Smooth muscle cell (in vitro differentiated cells): ENCODE measurements at regions not wholly inside any gene's neighbourhood (a gene's known extent, or its start where the extent isn't known, plus 50 kb on each side); places are given as distances from the start of the nearest gene placed in this dataset.

Source experiments
- DNase-seq: peaks from one replicate; lab custom pipeline; 2025; ENCODE audit not compliant: unreplicated experiment; lab: John Stamatoyannopoulos, UW
- H2AFZ ChIP-seq: fragments of 200-600 bp; sonication (generic); 2 replicates; pipeline ENCODE4 v1.6.0; 2016; ENCODE audit warnings: antibody characterized with exemption, low read depth, mild to moderate bottlenecking
- H3F3A ChIP-seq: fragments of 200-600 bp; sonication (generic); 2 replicates; pipeline ENCODE4 v1.6.0; 2017; ENCODE audit warnings: antibody characterized with exemption, low read depth
- H3K27ac ChIP-seq: fragments of 200-600 bp; sonication (generic); 2 replicates; pipeline ENCODE4 v1.5.1; 2016; ENCODE audit warnings: low read depth, mild to moderate bottlenecking
- H3K27me3 ChIP-seq: fragments of 200-600 bp; sonication (generic); 2 replicates; pipeline ENCODE4 v1.6.1; 2016; ENCODE audit warnings: low read depth, mild to moderate bottlenecking
- H3K36me3 ChIP-seq: fragments of 200-600 bp; sonication (generic); 2 replicates; pipeline ENCODE4 v1.5.1; 2016; ENCODE audit warnings: low read depth
- H3K4me1 ChIP-seq: fragments of 200-600 bp; sonication (generic); 2 replicates; pipeline ENCODE4 v1.5.1; 2016; ENCODE audit warnings: low read depth
- H3K4me2 ChIP-seq: fragments of 200-600 bp; sonication (generic); 2 replicates; pipeline ENCODE4 v1.6.0; 2016; ENCODE audit warnings: mild to moderate bottlenecking
- H3K4me3 ChIP-seq: fragments of 200-600 bp; sonication (generic); 2 replicates; pipeline ENCODE4 v1.5.1; 2016; ENCODE audit warnings: mild to moderate bottlenecking
- H3K79me2 ChIP-seq: fragments of 200-600 bp; sonication (generic); 2 replicates; pipeline ENCODE4 v1.6.0; 2016; ENCODE audit warnings: low read depth, mild to moderate bottlenecking
- H3K9ac ChIP-seq: fragments of 200-600 bp; sonication (generic); 2 replicates; pipeline ENCODE4 v1.6.0; 2016; ENCODE audit warnings: low read depth
- H3K9me3 ChIP-seq: fragments of 200-600 bp; sonication (generic); replicated peaks from 2 replicates; pipeline ENCODE4 v1.5.1; 2016; ENCODE audit warnings: low read depth
- H4K20me1 ChIP-seq: fragments of 200-600 bp; sonication (generic); 2 replicates; pipeline ENCODE4 v1.6.0; 2016; ENCODE audit warnings: low read depth
- WGBS: methylation state at CpG from one replicate; pipeline ENCODE4 v1.1.7; 2016; ENCODE audit warnings: low lambda C conversion rate; 5-methylcytosine and 5-hydroxymethylcytosine counted together
- TF ChIP-seq, protein P1 (sequence below): fragments of 200-600 bp; sonication (generic); IDR thresholded peaks from 2 replicates; pipeline ENCODE4 v1.5.1; 2017; ENCODE audit warnings: borderline replicate concordance, mild to moderate bottlenecking, antibody characterized with exemption; ENCODE audit not compliant: insufficient read depth, poor library complexity, severe bottlenecking

- no peak overlapping the region for H3K9ac ChIP-seq
- no peak overlapping the region for H3K4me2 ChIP-seq
- H3K9me3 ChIP-seq, result no peaks in the 10 kb centered on the region
- no peaks in the 10 kb centered on the region for H3K4me1 ChIP-seq
- H3K36me3 ChIP-seq, result no peaks in the 10 kb centered on the region
- no peak for DNase-seq
- no peaks in the 10 kb centered on the region for H3F3A ChIP-seq
- H3K79me2 ChIP-seq, result no peaks in the 10 kb centered on the region
- no peak overlapping the region for H3K27ac ChIP-seq
- TF ChIP-seq, protein P1, sequence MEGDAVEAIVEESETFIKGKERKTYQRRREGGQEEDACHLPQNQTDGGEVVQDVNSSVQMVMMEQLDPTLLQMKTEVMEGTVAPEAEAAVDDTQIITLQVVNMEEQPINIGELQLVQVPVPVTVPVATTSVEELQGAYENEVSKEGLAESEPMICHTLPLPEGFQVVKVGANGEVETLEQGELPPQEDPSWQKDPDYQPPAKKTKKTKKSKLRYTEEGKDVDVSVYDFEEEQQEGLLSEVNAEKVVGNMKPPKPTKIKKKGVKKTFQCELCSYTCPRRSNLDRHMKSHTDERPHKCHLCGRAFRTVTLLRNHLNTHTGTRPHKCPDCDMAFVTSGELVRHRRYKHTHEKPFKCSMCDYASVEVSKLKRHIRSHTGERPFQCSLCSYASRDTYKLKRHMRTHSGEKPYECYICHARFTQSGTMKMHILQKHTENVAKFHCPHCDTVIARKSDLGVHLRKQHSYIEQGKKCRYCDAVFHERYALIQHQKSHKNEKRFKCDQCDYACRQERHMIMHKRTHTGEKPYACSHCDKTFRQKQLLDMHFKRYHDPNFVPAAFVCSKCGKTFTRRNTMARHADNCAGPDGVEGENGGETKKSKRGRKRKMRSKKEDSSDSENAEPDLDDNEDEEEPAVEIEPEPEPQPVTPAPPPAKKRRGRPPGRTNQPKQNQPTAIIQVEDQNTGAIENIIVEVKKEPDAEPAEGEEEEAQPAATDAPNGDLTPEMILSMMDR, result no peak
- no peak overlapping the region for H2AFZ ChIP-seq
- no peaks in the 10 kb centered on the region for H4K20me1 ChIP-seq
- no peak overlapping the region for H3K4me3 ChIP-seq
- WGBS, result 50% methylated on average over 2 of the region's 2 CpGs
- H3K27me3 ChIP-seq, result no peaks in the 10 kb centered on the region
Measured at GRCh38 chr5:5711112-5711511, 288.6 kb downstream of the ICE1 start.

DNA sequence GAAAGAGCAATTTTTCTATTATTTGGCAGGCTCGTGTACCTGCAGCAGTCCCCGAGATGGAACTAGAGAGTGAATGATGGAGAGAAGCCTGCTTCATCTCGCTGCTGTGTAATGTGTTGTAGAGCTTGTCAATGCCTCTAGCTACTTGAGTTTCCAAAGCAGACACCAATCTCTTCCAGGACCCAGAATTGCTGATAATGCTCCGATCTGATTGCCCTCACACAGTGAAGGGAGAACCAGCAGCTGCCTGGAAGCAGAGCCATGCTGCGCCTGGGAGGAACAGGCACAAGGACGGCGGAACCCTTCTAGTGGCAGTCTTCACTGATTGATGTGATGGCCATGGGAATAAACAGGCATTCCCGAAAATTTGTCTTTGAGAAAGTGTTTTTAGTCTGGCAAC is 288.0 kb downstream of the ICE1 start:
- Histone ChIP-seq H3K27me3 (no peaks in the 10 kb centered on the region), H3K27ac (no peak overlapping the region), H2AFZ (no peak overlapping the region), H3K9ac (no peak overlapping the region), H3F3A (no peaks in the 10 kb centered on the region), H3K4me3 (no peak overlapping the region), H3K79me2 (no peaks in the 10 kb centered on the region), H4K20me1 (no peaks in the 10 kb centered on the region), H3K4me2 (no peak overlapping the region), H3K9me3 (no peaks in the 10 kb centered on the region), H3K36me3 (no peaks in the 10 kb centered on the region), H3K4me1 (no peaks in the 10 kb centered on the region)
- WGBS, result 74% methylated on average over 8 of the region's 8 CpGs
- TF ChIP-seq, protein P1, result no peak
- DNase-seq, result no peak

DNA sequence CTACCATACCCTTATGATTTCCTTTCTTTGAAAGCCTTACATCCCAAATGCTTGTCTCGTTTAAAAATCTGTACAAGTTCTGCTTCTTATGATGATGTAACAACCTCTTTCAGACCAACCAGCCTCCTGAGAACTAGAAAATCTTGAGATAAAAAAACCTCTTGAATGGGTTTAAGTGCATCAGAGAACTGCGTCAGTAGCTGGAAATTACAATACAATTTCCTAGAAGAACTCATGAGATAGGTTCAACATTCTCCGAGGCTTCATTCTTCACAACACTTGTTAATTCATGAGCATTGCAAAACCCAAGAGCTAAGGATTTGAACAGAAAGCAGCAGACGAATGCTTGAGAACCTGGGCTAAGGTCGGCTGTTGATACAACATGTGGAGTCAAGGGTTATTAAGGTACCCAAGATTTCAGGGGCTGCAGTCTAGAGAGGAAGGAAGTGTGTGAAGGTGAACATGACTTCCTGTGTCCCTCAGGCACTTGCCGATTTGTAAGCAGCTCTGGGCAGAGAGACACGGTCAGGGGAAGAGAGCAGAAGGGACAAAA is 286.0 kb downstream of the ICE1 start:
- Histone ChIP-seq H3K79me2 (no peaks in the 10 kb centered on the region), H3K27ac (no peak overlapping the region), H3K9ac (no peak overlapping the region), H3K4me2 (no peak overlapping the region), H3K36me3 (no peaks in the 10 kb centered on the region), H3F3A (no peaks in the 10 kb centered on the region), H4K20me1 (no peaks in the 10 kb centered on the region), H3K9me3 (no peaks in the 10 kb centered on the region), H3K4me3 (no peak overlapping the region), H3K4me1 (no peaks in the 10 kb centered on the region), H2AFZ (no peak overlapping the region), H3K27me3 (no peaks in the 10 kb centered on the region)
- TF ChIP-seq, protein P1, result no peak
- 95% methylated on average over 7 of the region's 7 CpGs for WGBS
- no peak for DNase-seq

DNA sequence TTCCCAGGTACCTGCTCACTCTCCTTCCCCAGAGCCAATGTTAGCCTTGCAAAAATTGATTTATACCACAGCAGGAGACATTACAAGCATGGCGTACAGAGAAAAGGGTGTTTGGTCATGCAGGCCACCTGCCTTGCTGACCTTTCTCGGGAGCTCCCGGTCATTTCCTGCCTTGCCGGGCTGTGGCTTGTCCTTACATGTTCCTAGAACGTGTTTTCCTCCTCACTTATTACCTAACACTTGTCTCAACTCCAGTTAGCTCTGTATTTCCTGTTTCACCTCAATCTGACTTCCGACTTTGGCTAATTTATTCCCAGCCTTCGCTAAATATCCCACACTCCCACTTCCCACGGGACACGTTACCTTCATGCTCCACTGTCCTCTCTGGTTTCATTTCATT is 282.5 kb downstream of the ICE1 start:
- Histone ChIP-seq H3K79me2 (no peaks in the 10 kb centered on the region), H3K4me2 (no peak overlapping the region), H3K27ac (no peak overlapping the region), H3K9me3 (no peaks in the 10 kb centered on the region), H2AFZ (no peak overlapping the region), H4K20me1 (no peaks in the 10 kb centered on the region), H3K4me1 (no peaks in the 10 kb centered on the region), H3K36me3 (no peaks in the 10 kb centered on the region), H3K9ac (no peak overlapping the region), H3F3A (no peaks in the 10 kb centered on the region), H3K27me3 (no peaks in the 10 kb centered on the region), H3K4me3 (no peak overlapping the region)
- TF ChIP-seq, protein P1, result no peak
- DNase-seq, result no peak
- 88% methylated on average over 9 of the region's 9 CpGs for WGBS
